ENCODE measurements at regions not wholly inside any gene's neighbourhood (a gene's known extent, or its start where the extent isn't known, plus 50 kb on each side); places are given as distances from the start of the nearest gene placed in this dataset.

GRCh38 chr3:31438742-31439141 lies 94.0 kb upstream of the STT3B start:
- H3K27me3 ChIP-seq = no peaks in the 10 kb centered on the region
- H3K9me3 ChIP-seq = no peaks in the 10 kb centered on the region
- H3K27ac ChIP-seq = no peak overlapping the region
- H3K4me3 ChIP-seq = no peak overlapping the region
- H3K4me1 ChIP-seq = no peaks in the 10 kb centered on the region
- DNase-seq = no peak
- H3K36me3 ChIP-seq = no peaks in the 10 kb centered on the region
- TF ChIP-seq POLR2A (IDR thresholded peaks at IDR 0.05) = no peak
- TF ChIP-seq CTCF (IDR thresholded peaks at IDR 0.05) = no peak

DNA sequence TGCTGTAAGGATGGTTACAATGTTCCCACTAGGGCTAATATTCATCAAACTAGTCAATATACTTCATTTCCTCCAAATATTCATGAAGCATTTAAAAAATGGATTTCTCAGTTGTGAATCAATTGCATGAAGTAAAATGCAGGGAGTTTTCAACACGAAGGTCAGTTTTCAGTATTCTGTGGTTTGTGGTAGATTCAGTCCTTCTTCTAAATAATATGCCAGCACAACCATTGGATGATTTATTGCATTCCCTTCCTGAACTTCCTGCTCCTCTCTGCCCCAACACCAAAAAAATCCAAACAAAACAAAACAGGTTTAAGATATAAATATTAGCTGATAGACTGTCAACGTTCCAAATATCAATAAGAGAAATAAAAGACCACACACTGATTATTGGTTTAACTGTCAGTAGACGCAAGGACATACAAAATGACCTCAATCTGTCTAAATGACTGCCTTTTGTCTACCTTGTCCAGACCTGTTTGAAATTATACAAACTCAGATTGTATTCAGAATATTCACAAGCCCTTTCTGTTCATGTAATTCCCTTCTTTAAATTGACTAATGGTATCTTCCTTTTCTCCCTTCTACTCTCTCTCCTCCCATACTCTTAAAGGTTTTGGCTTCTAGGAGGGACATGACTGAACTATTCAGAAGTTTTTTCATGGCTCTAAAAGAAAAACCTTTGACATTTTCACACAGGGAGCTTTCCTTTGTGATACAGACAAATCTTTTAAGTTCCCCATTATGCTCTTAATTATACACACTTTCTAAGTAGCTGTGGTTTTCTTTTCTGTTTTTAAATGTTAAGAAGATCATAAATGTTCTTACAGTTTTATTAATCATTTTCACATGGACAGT lies 92.6 kb upstream of the STT3B start:
- H3K4me1 ChIP-seq = no peaks in the 10 kb centered on the region
- no peak overlapping the region for H3K27ac ChIP-seq
- TF ChIP-seq CTCF (IDR thresholded peaks at IDR 0.05) = no peak
- no peak for TF ChIP-seq POLR2A (IDR thresholded peaks at IDR 0.05)
- no peak overlapping the region for H3K4me3 ChIP-seq
- H3K27me3 ChIP-seq = no peaks in the 10 kb centered on the region
- H3K9me3 ChIP-seq = no peaks in the 10 kb centered on the region
- no peaks in the 10 kb centered on the region for H3K36me3 ChIP-seq
- DNase-seq = no peak

DNA sequence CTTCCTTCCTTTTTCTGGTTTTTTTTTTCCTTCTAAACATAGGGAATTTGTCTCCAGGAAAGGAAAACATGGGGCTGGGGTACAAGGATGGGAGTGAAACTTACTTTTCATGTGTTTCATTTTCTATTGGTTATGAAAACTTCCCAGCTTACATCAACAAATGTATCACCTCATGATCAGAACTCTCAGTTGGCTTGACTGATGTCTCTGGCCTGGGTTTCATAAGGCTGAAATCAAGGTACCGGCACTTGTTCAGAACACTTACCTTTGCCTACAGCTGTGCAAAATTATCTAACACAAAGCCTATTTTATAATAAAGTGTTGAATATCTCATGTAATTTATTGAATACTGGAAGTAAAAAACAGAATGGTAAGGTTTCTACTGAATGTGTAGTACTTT lies 91.8 kb upstream of the STT3B start:
- no peak for TF ChIP-seq CTCF (IDR thresholded peaks at IDR 0.05)
- no peak for TF ChIP-seq POLR2A (IDR thresholded peaks at IDR 0.05)
- DNase-seq = no peak
- no peak overlapping the region for H3K4me3 ChIP-seq
- no peaks in the 10 kb centered on the region for H3K4me1 ChIP-seq
- no peaks in the 10 kb centered on the region for H3K27me3 ChIP-seq
- H3K27ac ChIP-seq = no peak overlapping the region
- no peaks in the 10 kb centered on the region for H3K36me3 ChIP-seq
- no peaks in the 10 kb centered on the region for H3K9me3 ChIP-seq

GRCh38 chr3:31442755-31443154 lies 90.0 kb upstream of the STT3B start:
- no peak for DNase-seq
- H3K4me3 ChIP-seq = no peak overlapping the region
- H3K4me1 ChIP-seq = no peaks in the 10 kb centered on the region
- no peaks in the 10 kb centered on the region for H3K27me3 ChIP-seq
- no peaks in the 10 kb centered on the region for H3K9me3 ChIP-seq
- no peak for TF ChIP-seq CTCF (IDR thresholded peaks at IDR 0.05)
- no peak for TF ChIP-seq POLR2A (IDR thresholded peaks at IDR 0.05)
- no peaks in the 10 kb centered on the region for H3K36me3 ChIP-seq
- H3K27ac ChIP-seq = no peak overlapping the region

- Histone ChIP-seq H3K27me3 (no peaks in the 10 kb centered on the region), H3K9me3 (no peaks in the 10 kb centered on the region), H3K4me3 (no peak overlapping the region), H3K36me3 (no peaks in the 10 kb centered on the region), H3K4me1 (no peaks in the 10 kb centered on the region), H3K27ac (no peak overlapping the region)
- DNase-seq = no peak
- TF ChIP-seq POLR2A (IDR thresholded peaks at IDR 0.05) (no peak), CTCF (IDR thresholded peaks at IDR 0.05) (no peak)
Measured at GRCh38 chr3:31444220-31445142, 88.2 kb upstream of the STT3B start.

Measured in Peyer's patch (tissue), 4 donors.